Tongue (tissue), 1 donor: ENCODE measurements at regions not wholly inside any gene's neighbourhood (a gene's known extent, or its start where the extent isn't known, plus 50 kb on each side); places are given as distances from the start of the nearest gene placed in this dataset.
A peak's percentile ranks its signal among the peaks of the same experiment; 100 is the strongest.

Experiments
- DNase-seq: peaks from one replicate; pipeline ENCODE4 v3.0.0-alpha.2; 2015

GRCh38 chr10:32169556-32169955 is 113.3 kb upstream of the KIF5B start:
- DNase-seq = peak; percentile 62

GRCh38 chr10:32167450-32167849 is 111.2 kb upstream of the KIF5B start:
- DNase-seq = no peak

- peak; percentile 83 for DNase-seq
Measured at GRCh38 chr10:32166365-32166764, 110.1 kb upstream of the KIF5B start.

GRCh38 chr10:32163762-32164148 is 107.5 kb upstream of the KIF5B start:
- DNase-seq = no peak

GRCh38 chr10:32163071-32163761 is 107.0 kb upstream of the KIF5B start:
- peak; percentile 67 for DNase-seq

- DNase-seq = peak; percentile 70
Measured at GRCh38 chr10:32161586-32161985, 105.4 kb upstream of the KIF5B start.

- no peak for DNase-seq
Measured at GRCh38 chr10:32160864-32161263, 104.6 kb upstream of the KIF5B start.

- DNase-seq = no peak
Measured at GRCh38 chr10:32159264-32159663, 103.0 kb upstream of the KIF5B start.

GRCh38 chr10:32156031-32156495 is 99.8 kb upstream of the KIF5B start:
- no peak for DNase-seq

GRCh38 chr10:32155075-32155516 is 98.9 kb upstream of the KIF5B start:
- DNase-seq = no peak

GRCh38 chr10:32153931-32154330 is 97.7 kb upstream of the KIF5B start:
- no peak for DNase-seq

GRCh38 chr10:32153252-32153651 is 97.0 kb upstream of the KIF5B start:
- DNase-seq = no peak

GRCh38 chr10:32151871-32152270 is 95.6 kb upstream of the KIF5B start:
- no peak for DNase-seq

- no peak for DNase-seq
Measured at GRCh38 chr10:32150532-32151101, 94.4 kb upstream of the KIF5B start.

GRCh38 chr10:32149252-32149955 is 93.2 kb upstream of the KIF5B start:
- DNase-seq = peak; percentile 79

- DNase-seq = no peak
Measured at GRCh38 chr10:32148864-32149251, 92.6 kb upstream of the KIF5B start.

- no peak for DNase-seq
Measured at GRCh38 chr10:32147730-32148129, 91.5 kb upstream of the KIF5B start.

GRCh38 chr10:32146166-32146565 is 89.9 kb upstream of the KIF5B start:
- DNase-seq = no peak

- no peak for DNase-seq
Measured at GRCh38 chr10:32144817-32145688, 88.8 kb upstream of the KIF5B start.

- DNase-seq = no peak
Measured at GRCh38 chr10:32143302-32143847, 87.2 kb upstream of the KIF5B start.

- no peak for DNase-seq
Measured at GRCh38 chr10:32142646-32143045, 86.4 kb upstream of the KIF5B start.
